Trophoblast cell (in vitro differentiated cells and primary cell): ENCODE measurements at regions not wholly inside any gene's neighbourhood (a gene's known extent, or its start where the extent isn't known, plus 50 kb on each side); places are given as distances from the start of the nearest gene placed in this dataset.

Source experiments
- DNase-seq, 2 donors: peaks; one replicate each; pipeline ENCODE4 v3.0.0-alpha.2; 2016
- H2AFZ ChIP-seq: 2 replicates; pipeline ENCODE4 v1.6.1; 2013; ENCODE audit warnings: low read length, moderate library complexity, mild to moderate bottlenecking; ENCODE audit not compliant: insufficient read depth, poor library complexity
- H2AK5ac ChIP-seq: 2 replicates; pipeline ENCODE4 v1.6.1; 2013; ENCODE audit warnings: mild to moderate bottlenecking, low read length
- H2BK120ac ChIP-seq: 2 replicates; pipeline ENCODE4 v1.6.1; 2013; ENCODE audit warnings: low read length, mild to moderate bottlenecking, moderate library complexity; ENCODE audit not compliant: insufficient read depth, poor library complexity
- H2BK12ac ChIP-seq: 2 replicates; pipeline ENCODE4 v1.6.1; 2013; ENCODE audit warnings: mild to moderate bottlenecking, low read length, moderate library complexity
- H2BK5ac ChIP-seq: 2 replicates; pipeline ENCODE4 v1.6.1; 2013; ENCODE audit warnings: low read length, low read depth, moderate library complexity, mild to moderate bottlenecking; ENCODE audit not compliant: poor library complexity
- H3K14ac ChIP-seq: 2 replicates; pipeline ENCODE4 v1.6.1; 2013; ENCODE audit warnings: mild to moderate bottlenecking, low read length
- H3K18ac ChIP-seq: 2 replicates; pipeline ENCODE4 v1.6.1; 2013; ENCODE audit warnings: mild to moderate bottlenecking, low read length
- H3K23ac ChIP-seq: 2 replicates; pipeline ENCODE4 v1.6.1; 2013; ENCODE audit warnings: low read length
- H3K27ac ChIP-seq: 2 replicates; pipeline ENCODE4 v1.5.1; 2013; ENCODE audit warnings: low read depth, mild to moderate bottlenecking, inconsistent platforms, low read length, moderate library complexity
- H3K27me3 ChIP-seq: 2 replicates; pipeline ENCODE4 v1.6.1; 2013; ENCODE audit warnings: inconsistent platforms, mild to moderate bottlenecking, low read length, moderate library complexity; ENCODE audit not compliant: insufficient read depth
- H3K36me3 ChIP-seq, 2 experiments: 1 replicate in 1 of 2; 2 replicates in 1 of 2; pipeline ENCODE4 v1.6.1; 2013; ENCODE audit warnings: low read length in 2 of 2, mild to moderate bottlenecking in 2 of 2, moderate library complexity in 1 of 2; ENCODE audit not compliant: insufficient read depth in 2 of 2, control insufficient read depth in 1 of 2
- H3K4ac ChIP-seq: 2 replicates; pipeline ENCODE4 v1.6.1; 2013; ENCODE audit warnings: low read depth, mild to moderate bottlenecking, low read length, moderate library complexity
- H3K4me1 ChIP-seq, 2 experiments: 1 replicate in 1 of 2; 2 replicates in 1 of 2; pipeline ENCODE4 v1.6.1; 2013; ENCODE audit warnings: low read length in 2 of 2, mild to moderate bottlenecking in 2 of 2, moderate library complexity in 1 of 2; ENCODE audit not compliant: insufficient read depth in 2 of 2, control insufficient read depth in 1 of 2
- H3K4me2 ChIP-seq: 2 replicates; pipeline ENCODE4 v1.6.1; 2013; ENCODE audit warnings: inconsistent platforms, mild to moderate bottlenecking, low read length, moderate library complexity
- H3K4me3 ChIP-seq: 2 replicates; pipeline ENCODE4 v1.5.1; 2013; ENCODE audit warnings: mild to moderate bottlenecking, low read depth, low read length, inconsistent platforms
- H3K79me1 ChIP-seq: one replicate; pipeline ENCODE4 v1.6.1; 2013; ENCODE audit warnings: low read length
- H3K79me2 ChIP-seq: 2 replicates; pipeline ENCODE4 v1.6.1; 2013; ENCODE audit warnings: low read length, mild to moderate bottlenecking; ENCODE audit not compliant: control insufficient read depth, insufficient read depth, poor library complexity
- H3K9ac ChIP-seq: 2 replicates; pipeline ENCODE4 v1.6.1; 2013; ENCODE audit warnings: mild to moderate bottlenecking, low read length
- H3K9me3 ChIP-seq: 2 replicates; pipeline ENCODE4 v1.6.1; 2013; ENCODE audit warnings: low read depth, mild to moderate bottlenecking, control low read depth, inconsistent platforms, low read length; ENCODE audit not compliant: insufficient read depth
- H4K12ac ChIP-seq: 2 replicates; pipeline ENCODE4 v1.6.1; 2013; ENCODE audit warnings: low read depth, mild to moderate bottlenecking, low read length, moderate library complexity
- H4K8ac ChIP-seq: 2 replicates; pipeline ENCODE4 v1.6.1; 2013; ENCODE audit warnings: low read depth, mild to moderate bottlenecking, low read length, moderate library complexity
- H4K91ac ChIP-seq: one replicate; pipeline ENCODE4 v1.6.1; 2013; ENCODE audit warnings: low read depth, mild to moderate bottlenecking, low read length, moderate library complexity
- WGBS: extraction: QIAGEN DNeasy Blood & Tissue Kit; methylation state at CpG from one replicate; pipeline ENCODE4 v1.1.7; 2013; ENCODE audit warnings: missing lambda C conversion rate; ENCODE audit not compliant: insufficient read length, insufficient coverage; ENCODE audit errors: extremely low coverage; 5-methylcytosine and 5-hydroxymethylcytosine counted together

- Histone ChIP-seq H3K9me3 (peaks cover under 1% of the 10 kb centered on the region), H2AFZ (no peak overlapping the region), H3K4me3 (no peak overlapping the region), H3K36me3 (no peaks in the 10 kb centered on the region), H2BK12ac (no peak overlapping the region), H3K27ac (no peak overlapping the region), H4K91ac (no peak overlapping the region), H2BK5ac (no peak overlapping the region), H3K79me2 (no peaks in the 10 kb centered on the region), H3K18ac (no peak overlapping the region), H3K27me3 (no peaks in the 10 kb centered on the region), H3K79me1 (no peaks in the 10 kb centered on the region), H4K12ac (no peak overlapping the region), H3K4me1 (no peaks in the 10 kb centered on the region), H3K9ac (no peak overlapping the region), H3K4ac (no peak overlapping the region), H2BK120ac (no peak overlapping the region), H3K23ac (no peak overlapping the region), H2AK5ac (no peak overlapping the region), H4K8ac (no peak overlapping the region), H3K4me2 (no peak overlapping the region), H3K14ac (no peak overlapping the region)
- no peak for DNase-seq
- no CpG with 5 or more reads among the region's 5 CpGs for WGBS
Measured at GRCh38 chr10:62718585-62718984, 85.9 kb upstream of the ADO start.

GRCh38 chr10:62719061-62719460, 85.5 kb upstream of the ADO start:
- no peak overlapping the region for H2BK12ac ChIP-seq
- no peak overlapping the region for H4K12ac ChIP-seq
- H3K9ac ChIP-seq, result no peak overlapping the region
- H3K14ac ChIP-seq, result no peak overlapping the region
- H3K79me2 ChIP-seq, result no peaks in the 10 kb centered on the region
- H3K4me1 ChIP-seq, result no peaks in the 10 kb centered on the region
- no peak overlapping the region for H2BK5ac ChIP-seq
- H3K79me1 ChIP-seq, result no peaks in the 10 kb centered on the region
- H3K4me3 ChIP-seq, result no peak overlapping the region
- no peak overlapping the region for H4K8ac ChIP-seq
- H3K4me2 ChIP-seq, result no peak overlapping the region
- no peak overlapping the region for H3K27ac ChIP-seq
- H3K27me3 ChIP-seq, result no peaks in the 10 kb centered on the region
- H2BK120ac ChIP-seq, result no peak overlapping the region
- H3K36me3 ChIP-seq, result no peaks in the 10 kb centered on the region
- peaks cover 3% of the 10 kb centered on the region for H3K9me3 ChIP-seq
- no CpG with 5 or more reads among the region's 2 CpGs for WGBS
- no peak for DNase-seq
- no peak overlapping the region for H3K18ac ChIP-seq
- H2AFZ ChIP-seq, result no peak overlapping the region
- no peak overlapping the region for H3K4ac ChIP-seq
- no peak overlapping the region for H4K91ac ChIP-seq
- no peak overlapping the region for H3K23ac ChIP-seq
- H2AK5ac ChIP-seq, result no peak overlapping the region

- Histone ChIP-seq H3K18ac (no peak overlapping the region), H2AK5ac (no peak overlapping the region), H3K14ac (no peak overlapping the region), H3K79me2 (no peaks in the 10 kb centered on the region), H3K4ac (no peak overlapping the region), H3K23ac (no peak overlapping the region), H2BK5ac (no peak overlapping the region), H4K12ac (no peak overlapping the region), H3K9me3 (peaks cover 3% of the 10 kb centered on the region), H3K4me2 (no peak overlapping the region), H3K4me1 (no peaks in the 10 kb centered on the region), H2AFZ (no peak overlapping the region), H4K8ac (no peak overlapping the region), H4K91ac (no peak overlapping the region), H3K9ac (no peak overlapping the region), H3K27ac (no peak overlapping the region), H3K4me3 (no peak overlapping the region), H3K27me3 (no peaks in the 10 kb centered on the region), H2BK120ac (no peak overlapping the region), H2BK12ac (no peak overlapping the region), H3K36me3 (no peaks in the 10 kb centered on the region), H3K79me1 (no peaks in the 10 kb centered on the region)
- no CpG with 5 or more reads among the region's 4 CpGs for WGBS
- no peak for DNase-seq
Measured at GRCh38 chr10:62721687-62722086, 82.8 kb upstream of the ADO start.

GRCh38 chr10:62723375-62723774, 81.1 kb upstream of the ADO start:
- Histone ChIP-seq H3K23ac (no peak overlapping the region), H4K8ac (no peak overlapping the region), H2BK120ac (no peak overlapping the region), H3K4ac (no peak overlapping the region), H2AFZ (no peak overlapping the region), H2BK12ac (no peak overlapping the region), H3K9ac (no peak overlapping the region), H2BK5ac (no peak overlapping the region), H3K9me3 (peaks cover 3% of the 10 kb centered on the region), H4K91ac (no peak overlapping the region), H3K36me3 (no peaks in the 10 kb centered on the region), H3K4me1 (no peaks in the 10 kb centered on the region), H3K4me2 (no peak overlapping the region), H3K14ac (no peak overlapping the region), H2AK5ac (no peak overlapping the region), H4K12ac (no peak overlapping the region), H3K27ac (no peak overlapping the region), H3K27me3 (no peaks in the 10 kb centered on the region), H3K79me2 (no peaks in the 10 kb centered on the region), H3K4me3 (no peak overlapping the region), H3K79me1 (no peaks in the 10 kb centered on the region), H3K18ac (no peak overlapping the region)
- DNase-seq, result no peak
